ENCODE measurements at regions not wholly inside any gene's neighbourhood (a gene's known extent, or its start where the extent isn't known, plus 50 kb on each side); places are given as distances from the start of the nearest gene placed in this dataset.

- H3K27me3 ChIP-seq (ENCODE audit: control insufficient read depth, insufficient read depth, low read length): no peaks in the 10 kb centered on the region
- no peak for DNase-seq
- H3K36me3 ChIP-seq (replicated peaks; ENCODE audit: control insufficient read depth, insufficient read depth, low read length): no peaks in the 10 kb centered on the region
- no peak overlapping the region for H3K4me3 ChIP-seq (ENCODE audit: insufficient read depth, low read depth, low read length)
Observed at GRCh38 chr4:96525898-96526297, 686.0 kb downstream of the PDHA2 start.

GRCh38 chr4:96526625-96527024 lies 686.7 kb downstream of the PDHA2 start:
- DNase-seq: no peak
- Histone ChIP-seq H3K4me3 (ENCODE audit: insufficient read depth, low read depth, low read length) (no peak overlapping the region), H3K27me3 (ENCODE audit: control insufficient read depth, insufficient read depth, low read length) (no peaks in the 10 kb centered on the region), H3K36me3 (replicated peaks; ENCODE audit: control insufficient read depth, insufficient read depth, low read length) (no peaks in the 10 kb centered on the region)

GRCh38 chr4:96531836-96532235 lies 691.9 kb downstream of the PDHA2 start:
- Histone ChIP-seq H3K4me3 (ENCODE audit: insufficient read depth, low read depth, low read length) (no peak overlapping the region), H3K27me3 (ENCODE audit: control insufficient read depth, insufficient read depth, low read length) (no peaks in the 10 kb centered on the region), H3K36me3 (replicated peaks; ENCODE audit: control insufficient read depth, insufficient read depth, low read length) (no peaks in the 10 kb centered on the region)
- no peak for DNase-seq

GRCh38 chr4:96543346-96543745 lies 703.5 kb downstream of the PDHA2 start:
- no peaks in the 10 kb centered on the region for H3K36me3 ChIP-seq (replicated peaks; ENCODE audit: control insufficient read depth, insufficient read depth, low read length)
- DNase-seq: no peak
- H3K4me3 ChIP-seq (ENCODE audit: insufficient read depth, low read depth, low read length): no peak overlapping the region
- no peaks in the 10 kb centered on the region for H3K27me3 ChIP-seq (ENCODE audit: control insufficient read depth, insufficient read depth, low read length)

- Histone ChIP-seq H3K36me3 (replicated peaks; ENCODE audit: control insufficient read depth, insufficient read depth, low read length) (no peaks in the 10 kb centered on the region), H3K27me3 (ENCODE audit: control insufficient read depth, insufficient read depth, low read length) (no peaks in the 10 kb centered on the region), H3K4me3 (ENCODE audit: insufficient read depth, low read depth, low read length) (no peak overlapping the region)
- no peak for DNase-seq
Observed at GRCh38 chr4:96558466-96558865, 718.6 kb downstream of the PDHA2 start.

GRCh38 chr4:96566755-96567154 lies 726.9 kb downstream of the PDHA2 start:
- Histone ChIP-seq H3K27me3 (ENCODE audit: control insufficient read depth, insufficient read depth, low read length) (no peaks in the 10 kb centered on the region), H3K4me3 (ENCODE audit: insufficient read depth, low read depth, low read length) (no peak overlapping the region), H3K36me3 (replicated peaks; ENCODE audit: control insufficient read depth, insufficient read depth, low read length) (no peaks in the 10 kb centered on the region)
- DNase-seq: no peak

- Histone ChIP-seq H3K27me3 (ENCODE audit: control insufficient read depth, insufficient read depth, low read length) (no peaks in the 10 kb centered on the region), H3K36me3 (replicated peaks; ENCODE audit: control insufficient read depth, insufficient read depth, low read length) (no peaks in the 10 kb centered on the region), H3K4me3 (ENCODE audit: insufficient read depth, low read depth, low read length) (no peak overlapping the region)
- DNase-seq: no peak
Observed at GRCh38 chr4:96585304-96585703, 745.4 kb downstream of the PDHA2 start.

- Histone ChIP-seq H3K27me3 (ENCODE audit: control insufficient read depth, insufficient read depth, low read length) (no peaks in the 10 kb centered on the region), H3K4me3 (ENCODE audit: insufficient read depth, low read depth, low read length) (no peak overlapping the region), H3K36me3 (replicated peaks; ENCODE audit: control insufficient read depth, insufficient read depth, low read length) (no peaks in the 10 kb centered on the region)
- no peak for DNase-seq
Observed at GRCh38 chr4:96593422-96593821, 753.5 kb downstream of the PDHA2 start.

GRCh38 chr4:96598465-96598864 lies 758.6 kb downstream of the PDHA2 start:
- Histone ChIP-seq H3K27me3 (ENCODE audit: control insufficient read depth, insufficient read depth, low read length) (no peaks in the 10 kb centered on the region), H3K36me3 (replicated peaks; ENCODE audit: control insufficient read depth, insufficient read depth, low read length) (no peaks in the 10 kb centered on the region), H3K4me3 (ENCODE audit: insufficient read depth, low read depth, low read length) (no peak overlapping the region)
- DNase-seq: peak; percentile 6

GRCh38 chr4:96599752-96600151 lies 759.9 kb downstream of the PDHA2 start:
- Histone ChIP-seq H3K36me3 (replicated peaks; ENCODE audit: control insufficient read depth, insufficient read depth, low read length) (no peaks in the 10 kb centered on the region), H3K4me3 (ENCODE audit: insufficient read depth, low read depth, low read length) (no peak overlapping the region), H3K27me3 (ENCODE audit: control insufficient read depth, insufficient read depth, low read length) (no peaks in the 10 kb centered on the region)
- peak; percentile 4 for DNase-seq

GRCh38 chr4:96602661-96603060 lies 762.8 kb downstream of the PDHA2 start:
- Histone ChIP-seq H3K4me3 (ENCODE audit: insufficient read depth, low read depth, low read length) (no peak overlapping the region), H3K36me3 (replicated peaks; ENCODE audit: control insufficient read depth, insufficient read depth, low read length) (no peaks in the 10 kb centered on the region)
- DNase-seq: no peak

GRCh38 chr4:96603641-96604040 lies 763.7 kb downstream of the PDHA2 start:
- H3K36me3 ChIP-seq (replicated peaks; ENCODE audit: control insufficient read depth, insufficient read depth, low read length): no peaks in the 10 kb centered on the region
- no peaks in the 10 kb centered on the region for H3K27me3 ChIP-seq (ENCODE audit: control insufficient read depth, insufficient read depth, low read length)
- DNase-seq: no peak
- no peak overlapping the region for H3K4me3 ChIP-seq (ENCODE audit: insufficient read depth, low read depth, low read length)

More at GRCh38 chr4:96602661-96603060, 762.8 kb downstream of the PDHA2 start:
- H3K27me3 ChIP-seq (ENCODE audit: control insufficient read depth, insufficient read depth, low read length): no peaks in the 10 kb centered on the region

- Histone ChIP-seq H3K36me3 (replicated peaks; ENCODE audit: control insufficient read depth, insufficient read depth, low read length) (no peaks in the 10 kb centered on the region), H3K27me3 (ENCODE audit: control insufficient read depth, insufficient read depth, low read length) (no peaks in the 10 kb centered on the region), H3K4me3 (ENCODE audit: insufficient read depth, low read depth, low read length) (no peak overlapping the region)
- DNase-seq: no peak
Observed at GRCh38 chr4:96606451-96606850, 766.6 kb downstream of the PDHA2 start.

GRCh38 chr4:96626023-96626422 lies 786.1 kb downstream of the PDHA2 start:
- H3K4me3 ChIP-seq (ENCODE audit: insufficient read depth, low read depth, low read length): no peak overlapping the region
- DNase-seq: no peak

GRCh38 chr4:96630839-96631238 lies 790.9 kb downstream of the PDHA2 start:
- no peak for DNase-seq
- no peaks in the 10 kb centered on the region for H3K27me3 ChIP-seq (ENCODE audit: control insufficient read depth, insufficient read depth, low read length)
- no peak overlapping the region for H3K4me3 ChIP-seq (ENCODE audit: insufficient read depth, low read depth, low read length)
- H3K36me3 ChIP-seq (replicated peaks; ENCODE audit: control insufficient read depth, insufficient read depth, low read length): no peaks in the 10 kb centered on the region

More at GRCh38 chr4:96626023-96626422, 786.1 kb downstream of the PDHA2 start:
- H3K27me3 ChIP-seq (ENCODE audit: control insufficient read depth, insufficient read depth, low read length): no peaks in the 10 kb centered on the region
- no peaks in the 10 kb centered on the region for H3K36me3 ChIP-seq (replicated peaks; ENCODE audit: control insufficient read depth, insufficient read depth, low read length)

- H3K4me3 ChIP-seq (ENCODE audit: insufficient read depth, low read depth, low read length): no peak overlapping the region
- no peaks in the 10 kb centered on the region for H3K36me3 ChIP-seq (replicated peaks; ENCODE audit: control insufficient read depth, insufficient read depth, low read length)
- no peaks in the 10 kb centered on the region for H3K27me3 ChIP-seq (ENCODE audit: control insufficient read depth, insufficient read depth, low read length)
- DNase-seq: no peak
Observed at GRCh38 chr4:96637971-96638412, 798.1 kb downstream of the PDHA2 start.

All from H7 (cell line).